ENCODE measurements at regions not wholly inside any gene's neighbourhood (a gene's known extent, or its start where the extent isn't known, plus 50 kb on each side); places are given as distances from the start of the nearest gene placed in this dataset.

- no peak for TF ChIP-seq POLR2A (IDR thresholded peaks at IDR 0.05)
- no peak for TF ChIP-seq CTCF (IDR thresholded peaks at IDR 0.05)
Observed at GRCh38 chr6:81925201-81925600, 172.7 kb upstream of the TENT5A start.
